NCI-H128 (cell line): ENCODE measurements at regions not wholly inside any gene's neighbourhood (a gene's known extent, or its start where the extent isn't known, plus 50 kb on each side); places are given as distances from the start of the nearest gene placed in this dataset.
A peak's percentile ranks its signal among the peaks of the same experiment; 100 is the strongest.

Experiments used
- DNase-seq: peaks from one replicate; lab custom pipeline; 2025; ENCODE audit not compliant: unreplicated experiment; lab: John Stamatoyannopoulos, UW

- DNase-seq = no peak
Measured at GRCh38 chr7:106196460-106197021, 84.4 kb upstream of the SYPL1 start.

- DNase-seq = no peak
Measured at GRCh38 chr7:106193661-106194060, 81.5 kb upstream of the SYPL1 start.

GRCh38 chr7:106190589-106191330, 78.6 kb upstream of the SYPL1 start:
- DNase-seq = no peak

- DNase-seq = no peak
Measured at GRCh38 chr7:106187613-106188350, 75.7 kb upstream of the SYPL1 start.

GRCh38 chr7:106185719-106186118, 73.6 kb upstream of the SYPL1 start:
- no peak for DNase-seq

GRCh38 chr7:106183952-106184351, 71.8 kb upstream of the SYPL1 start:
- DNase-seq = no peak

- no peak for DNase-seq
Measured at GRCh38 chr7:106182904-106183303, 70.8 kb upstream of the SYPL1 start.

- no peak for DNase-seq
Measured at GRCh38 chr7:106181658-106182265, 69.7 kb upstream of the SYPL1 start.

GRCh38 chr7:106180721-106181120, 68.6 kb upstream of the SYPL1 start:
- no peak for DNase-seq

- no peak for DNase-seq
Measured at GRCh38 chr7:106179256-106179655, 67.1 kb upstream of the SYPL1 start.

GRCh38 chr7:106178593-106179134, 66.6 kb upstream of the SYPL1 start:
- no peak for DNase-seq

GRCh38 chr7:106177738-106178592, 65.9 kb upstream of the SYPL1 start:
- no peak for DNase-seq

GRCh38 chr7:106177300-106177690, 65.2 kb upstream of the SYPL1 start:
- DNase-seq = no peak

- DNase-seq = peak; percentile 31
Measured at GRCh38 chr7:106176414-106177299, 64.5 kb upstream of the SYPL1 start.

- no peak for DNase-seq
Measured at GRCh38 chr7:106175507-106175906, 63.4 kb upstream of the SYPL1 start.

- no peak for DNase-seq
Measured at GRCh38 chr7:106170651-106171050, 58.5 kb upstream of the SYPL1 start.

- no peak for DNase-seq
Measured at GRCh38 chr7:106169821-106170610, 57.9 kb upstream of the SYPL1 start.

- no peak for DNase-seq
Measured at GRCh38 chr7:106167439-106168136, 55.5 kb upstream of the SYPL1 start.
